NCI-H2081 treated with DMSO at 0.1 percent for 48 hours (cell line): ENCODE measurements at regions not wholly inside any gene's neighbourhood (a gene's known extent, or its start where the extent isn't known, plus 50 kb on each side); places are given as distances from the start of the nearest gene placed in this dataset.

ENCODE experiments used
- DNase-seq: peaks from one replicate; lab custom pipeline; 2025; lab: John Stamatoyannopoulos, UW

DNA sequence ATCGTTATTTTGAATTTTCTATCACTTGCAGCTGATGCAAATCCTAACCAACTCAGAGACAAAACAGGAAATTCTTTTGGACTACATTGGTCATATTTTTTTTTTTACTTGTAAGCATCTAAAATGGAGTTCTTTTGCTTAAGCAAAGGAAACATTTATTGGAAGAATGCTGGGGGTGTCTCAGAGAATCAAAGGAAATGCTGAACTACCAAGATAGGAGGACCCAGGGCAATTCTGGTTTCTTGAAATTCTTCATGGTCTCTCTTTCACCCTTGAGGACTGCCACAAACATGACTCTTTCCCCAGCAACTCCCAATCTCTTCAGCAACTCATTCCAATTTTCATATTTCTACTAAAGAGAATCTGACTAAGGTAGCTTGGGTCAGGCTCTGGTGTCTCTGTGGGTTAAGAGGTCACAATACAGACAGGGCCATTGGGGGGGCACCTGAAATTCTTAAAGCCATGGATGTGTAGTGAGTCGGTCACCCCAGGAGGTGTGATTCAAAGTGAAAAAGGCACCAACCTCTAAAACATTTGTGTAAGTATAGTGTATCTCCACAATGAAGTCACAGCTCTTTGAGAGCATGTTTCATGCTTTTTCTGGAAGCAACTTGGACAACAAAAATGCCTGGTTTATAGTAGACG, 171.1 kb upstream of the FGGY start:
- no peak for DNase-seq

DNA sequence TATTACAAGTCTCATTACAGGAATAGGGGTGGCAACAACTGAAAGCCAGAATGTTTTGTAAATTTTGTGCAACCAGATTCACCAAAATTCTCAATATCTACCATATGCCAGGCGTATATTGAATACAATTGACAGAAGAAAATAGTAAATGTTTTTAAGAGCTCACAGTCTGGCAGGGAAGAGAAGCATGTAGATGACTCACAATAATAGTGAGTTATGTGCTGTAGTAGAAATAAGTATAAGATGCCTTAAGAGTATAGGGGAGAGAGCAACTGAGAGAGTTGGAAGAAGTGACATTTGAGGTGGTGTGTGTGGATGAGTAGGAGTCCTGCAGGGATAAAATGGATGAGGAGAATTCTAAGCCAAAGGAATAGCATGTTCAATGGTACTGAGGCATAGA, 170.5 kb upstream of the FGGY start:
- no peak for DNase-seq

DNA sequence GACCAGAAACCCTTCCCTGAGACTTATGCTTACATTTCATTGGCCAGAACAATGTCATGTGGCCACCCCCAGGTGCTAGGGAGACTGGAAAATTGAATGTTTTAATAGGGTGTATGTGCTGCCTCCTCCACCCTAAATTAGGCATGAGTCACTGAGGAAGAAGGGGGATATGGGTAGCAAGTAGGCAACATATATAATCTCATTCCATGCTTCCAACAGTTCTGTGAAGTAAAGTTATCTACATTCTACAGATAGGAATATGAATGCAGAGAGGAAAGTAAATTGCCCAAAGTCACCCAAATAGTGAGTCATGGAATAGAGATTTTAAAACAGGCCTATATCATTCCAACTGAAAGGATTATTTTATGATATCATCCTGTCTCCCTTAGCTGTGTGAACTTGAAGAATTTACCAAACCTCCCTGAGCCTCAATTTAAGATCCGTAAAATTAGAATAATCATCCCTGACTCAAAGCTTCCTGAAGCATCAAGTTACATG, 168.6 kb upstream of the FGGY start:
- DNase-seq, result no peak

DNA sequence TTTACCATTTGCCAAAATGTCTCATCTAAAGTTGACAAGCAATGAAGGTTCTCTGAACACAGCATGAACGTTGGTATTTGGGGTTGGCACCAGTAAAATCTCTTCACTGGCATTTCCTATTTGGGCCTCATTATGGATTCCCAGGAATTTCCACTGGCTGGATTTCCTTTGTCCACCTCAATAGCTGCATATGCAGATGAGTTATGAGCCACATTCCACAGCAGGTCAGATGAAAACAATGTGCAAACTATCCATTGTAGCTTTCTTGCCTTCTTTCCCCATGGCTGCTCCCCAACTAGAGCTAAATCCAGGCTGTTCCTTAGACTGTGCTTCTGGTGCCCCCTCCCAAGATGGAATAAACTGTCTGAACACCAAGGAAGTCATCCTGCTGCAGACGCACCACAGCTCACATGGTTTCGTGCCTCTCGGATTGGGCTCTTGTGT, 168.1 kb upstream of the FGGY start:
- DNase-seq, result no peak

DNA sequence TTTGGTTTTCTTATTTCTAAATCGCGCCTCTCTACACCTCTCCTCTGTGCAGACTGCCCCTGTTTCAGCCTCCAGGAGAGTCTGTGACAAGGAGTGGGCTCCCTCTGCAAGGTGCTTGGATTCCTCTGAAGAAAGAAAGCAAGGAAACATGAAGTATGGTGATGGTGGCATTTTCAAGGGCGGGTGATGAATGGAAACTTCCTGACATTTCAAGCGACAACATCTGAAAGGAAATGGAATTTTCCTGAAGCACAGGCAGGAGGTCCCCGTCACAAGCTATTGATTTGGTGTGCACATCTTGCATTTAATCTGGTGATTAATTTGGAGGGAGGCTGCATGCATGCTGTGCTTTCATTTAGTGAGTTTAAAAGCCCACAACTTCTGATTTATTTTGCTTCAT, 164.6 kb upstream of the FGGY start:
- no peak for DNase-seq

DNA sequence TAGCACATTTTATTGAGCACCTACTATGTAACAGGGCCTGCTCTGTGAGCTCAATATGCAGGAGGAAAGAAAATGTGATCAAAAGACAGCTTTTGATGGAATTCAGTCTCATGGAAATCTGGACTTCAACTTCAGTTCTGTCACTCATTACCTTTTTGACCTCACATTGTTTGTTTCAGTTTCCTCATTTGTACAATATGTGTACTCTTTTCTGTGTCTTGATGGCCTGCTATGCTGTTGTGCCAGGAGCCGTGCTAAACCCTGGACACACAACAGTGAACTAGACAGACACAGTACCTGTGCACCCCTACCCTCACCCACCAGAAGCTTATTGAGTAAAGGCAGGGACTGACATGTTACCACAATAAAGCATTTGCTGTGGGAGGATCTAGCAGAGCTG, 162.9 kb upstream of the FGGY start:
- DNase-seq, result no peak

DNA sequence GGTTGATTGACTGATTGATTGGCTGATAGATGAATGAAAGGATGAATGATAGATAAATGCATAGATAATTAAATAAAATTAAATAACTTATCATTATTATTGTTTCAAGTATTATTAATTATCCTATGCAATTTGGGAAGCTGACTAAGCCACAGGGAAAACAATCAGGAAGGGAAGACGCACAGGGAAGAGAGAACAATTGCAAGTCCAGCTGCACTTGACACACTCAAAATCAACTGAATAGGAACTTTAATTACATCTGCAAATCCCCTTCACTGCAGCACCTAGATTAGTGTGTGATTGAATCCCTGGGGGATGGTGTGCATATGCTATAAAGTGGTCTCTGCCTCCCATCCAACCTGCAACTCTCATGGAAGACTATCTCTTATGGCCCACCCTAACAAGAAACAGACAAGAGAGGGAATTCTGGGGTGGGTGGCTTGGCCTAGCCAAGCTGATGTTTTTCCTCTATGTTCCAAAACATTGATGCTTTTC, 161.1 kb upstream of the FGGY start:
- DNase-seq, result no peak

DNA sequence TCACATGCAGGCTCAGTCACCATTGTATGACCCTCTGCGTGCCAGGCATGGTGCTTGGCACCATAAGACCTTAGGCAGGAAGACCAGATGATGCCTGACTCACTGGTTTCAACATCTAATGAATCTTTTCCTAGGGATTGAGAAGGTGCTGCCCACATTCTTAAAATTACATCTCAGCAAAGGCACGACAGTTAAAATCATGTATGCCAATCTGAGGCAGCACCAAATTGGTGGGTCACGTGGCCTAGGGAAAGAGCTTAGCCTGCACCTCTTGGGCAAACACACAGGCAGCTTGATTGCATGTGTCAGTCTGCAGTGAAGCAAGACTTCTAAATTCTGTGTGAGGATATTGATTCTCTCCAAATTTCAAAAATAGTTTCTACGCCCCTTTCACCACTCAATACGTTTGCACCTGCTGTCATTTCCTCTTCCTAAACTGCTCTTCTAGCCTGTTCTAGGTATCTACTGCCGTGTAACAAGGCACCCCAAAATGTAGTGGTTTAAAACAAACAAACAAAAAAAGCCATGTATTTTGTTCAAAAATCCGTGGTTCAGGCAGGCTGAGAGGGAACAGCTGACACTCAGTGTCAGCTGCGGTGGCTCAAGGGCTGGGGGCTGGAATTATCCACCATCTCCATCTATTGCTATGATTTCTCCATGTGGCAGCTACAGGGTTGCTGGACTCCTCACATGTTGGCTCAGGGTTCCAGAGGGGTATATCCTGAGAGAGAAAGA, 160.2 kb upstream of the FGGY start:
- no peak for DNase-seq

DNA sequence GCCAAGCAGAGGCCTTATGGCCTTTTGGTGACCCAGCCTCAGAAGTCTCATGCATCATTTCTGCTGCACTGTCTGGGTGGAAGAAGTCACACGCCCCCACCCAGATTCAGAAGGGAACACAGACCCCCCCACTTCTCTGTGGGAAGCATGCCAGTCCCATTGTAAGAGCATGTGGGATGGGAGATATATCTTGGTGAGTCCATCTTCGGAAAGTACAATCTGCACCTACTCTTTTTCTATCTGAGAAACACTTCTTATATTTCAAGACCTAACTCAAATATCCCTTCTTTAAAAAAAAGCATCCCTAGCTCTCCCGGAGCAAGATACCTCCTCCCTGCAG, 159.6 kb upstream of the FGGY start:
- no peak for DNase-seq

DNA sequence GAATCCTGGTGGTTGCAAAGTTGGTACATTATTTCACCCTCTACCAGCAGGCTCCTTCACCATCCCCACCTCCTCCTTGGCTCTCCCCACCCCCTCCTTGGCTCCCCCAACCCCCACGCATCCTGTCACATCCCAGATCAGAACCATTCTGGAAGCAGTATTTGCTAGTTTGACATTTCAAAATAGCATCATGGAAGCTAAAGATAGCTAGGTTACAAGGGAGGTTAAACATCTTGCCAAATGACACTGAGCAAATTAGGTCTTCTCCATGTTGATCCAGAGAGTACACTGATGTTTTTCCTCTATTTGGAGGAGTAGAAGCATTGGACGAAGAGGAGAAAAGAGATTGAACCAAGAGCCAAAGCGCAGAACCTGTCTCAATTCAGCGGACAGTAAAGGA, 158.9 kb upstream of the FGGY start:
- DNase-seq, result no peak

DNA sequence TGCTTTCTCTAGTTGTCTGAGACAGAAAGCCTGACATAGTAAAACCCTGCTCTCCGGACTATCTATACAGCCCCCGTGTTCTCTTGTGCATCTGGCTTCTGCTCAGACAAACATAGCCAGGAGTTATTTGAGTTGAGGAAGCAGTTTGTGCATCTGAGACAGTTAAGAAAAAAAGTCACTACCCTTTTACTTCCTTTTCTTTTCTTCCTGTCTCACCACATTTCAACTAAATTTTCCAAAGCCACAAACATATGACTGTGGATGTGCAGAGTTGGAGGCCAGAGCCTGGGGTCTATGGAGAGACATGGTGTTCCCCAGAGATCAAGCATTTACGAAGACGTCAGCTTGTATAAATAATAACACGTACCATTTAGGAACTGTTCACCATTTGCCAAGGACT, 158.5 kb upstream of the FGGY start:
- DNase-seq, result no peak

DNA sequence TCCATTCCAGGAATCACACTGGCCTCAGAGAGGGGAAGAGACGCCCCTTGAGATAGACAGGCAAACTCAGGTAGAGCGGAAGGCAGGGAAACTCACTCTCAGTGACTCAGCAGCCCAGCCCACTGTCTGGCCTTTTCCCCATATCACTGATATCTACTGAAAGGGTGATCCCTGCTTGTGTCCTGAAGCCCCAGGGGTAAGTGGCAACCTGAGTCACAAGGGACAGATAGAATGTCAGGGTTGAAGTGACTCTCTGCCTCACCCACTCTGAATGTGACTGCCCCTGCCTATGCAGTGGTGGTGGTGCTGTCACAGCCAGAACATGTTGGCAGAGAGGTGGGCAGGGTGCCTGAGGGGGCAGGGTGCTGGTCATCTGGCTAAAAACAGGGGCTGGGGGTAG, 157.5 kb upstream of the FGGY start:
- DNase-seq, result no peak

DNA sequence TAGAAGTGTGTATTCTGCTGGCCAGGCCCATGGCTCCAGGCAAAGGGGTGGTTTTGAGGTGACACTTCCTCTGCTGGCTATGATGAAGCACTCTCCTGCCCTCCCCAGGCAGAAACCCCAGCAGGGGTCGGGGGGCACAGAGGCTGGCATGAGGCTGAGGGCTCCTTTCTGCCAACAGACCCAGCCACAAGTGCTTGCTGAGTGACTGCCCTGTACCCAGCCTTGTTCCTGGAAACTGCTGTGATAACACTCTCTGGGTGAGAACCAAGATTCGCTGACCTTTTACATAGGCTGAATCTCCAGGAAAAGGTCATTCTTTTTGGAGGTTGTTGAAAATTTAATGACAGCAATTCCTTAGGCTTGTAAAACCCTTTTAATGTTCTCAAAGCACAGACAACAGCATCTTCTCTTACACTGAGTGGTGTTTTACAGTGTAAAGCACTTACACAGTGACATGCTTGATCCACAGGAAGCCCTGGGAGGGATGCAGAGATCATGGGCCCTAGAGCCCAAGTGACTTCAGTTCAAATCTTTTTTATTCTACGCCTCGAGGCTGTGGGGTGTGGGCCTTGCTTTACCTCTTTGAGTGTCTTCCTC, 155.5 kb upstream of the FGGY start:
- DNase-seq, result no peak

DNA sequence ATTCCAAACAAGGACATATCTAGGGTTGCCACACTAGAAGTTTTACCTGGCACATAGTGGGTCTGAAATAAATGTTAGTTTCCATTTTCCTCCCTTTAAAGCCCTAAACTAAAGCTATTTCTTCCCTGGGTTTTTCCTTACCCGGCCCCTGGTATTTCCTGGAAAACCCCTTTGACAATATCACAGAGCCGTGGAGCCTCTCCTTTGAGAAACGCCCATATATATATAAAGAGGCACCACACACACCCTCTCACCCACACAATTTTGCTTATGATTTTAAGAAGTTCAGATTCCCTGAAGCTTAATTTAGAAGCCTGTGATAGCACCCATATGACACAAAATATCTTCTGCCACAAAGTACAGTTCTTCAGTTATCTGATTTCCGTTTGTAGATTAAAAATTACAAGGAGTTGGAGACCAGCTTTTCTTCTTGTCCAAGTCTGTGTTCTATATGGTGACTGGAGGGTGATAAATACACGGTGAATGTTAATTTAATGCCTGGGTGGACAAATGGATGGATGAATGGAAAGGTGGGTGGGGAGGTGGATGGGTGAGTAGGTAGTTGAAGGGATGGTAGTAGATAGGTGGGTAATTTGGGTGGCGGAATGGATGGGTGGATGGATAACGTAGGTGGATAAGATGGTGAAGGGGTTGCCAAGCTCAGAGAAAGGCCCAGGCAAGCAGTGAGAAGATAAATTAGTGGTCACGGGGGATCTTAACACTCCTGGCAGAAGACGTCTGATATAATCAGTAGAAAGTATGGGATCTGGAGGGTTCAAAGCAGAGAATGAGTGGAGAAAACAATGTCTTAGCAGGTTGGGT, 154.4 kb upstream of the FGGY start:
- no peak for DNase-seq

DNA sequence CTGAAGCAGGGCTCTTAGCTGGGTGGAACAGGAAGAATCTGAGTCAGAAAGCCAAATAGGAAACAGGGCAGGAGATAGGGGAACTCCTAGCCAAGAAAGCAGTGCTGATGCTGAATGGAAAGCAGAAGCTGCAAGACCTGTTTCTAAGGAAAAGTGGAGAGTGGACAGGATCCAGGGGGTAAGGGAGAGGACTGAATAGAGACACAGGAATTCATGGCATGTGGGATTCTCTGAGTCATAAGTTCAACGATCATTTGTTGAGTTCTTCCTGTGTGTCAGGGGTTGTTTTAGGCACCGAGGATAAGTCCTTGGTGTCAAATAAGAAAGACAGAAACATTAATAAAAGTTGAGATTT, 153.8 kb upstream of the FGGY start:
- DNase-seq, result no peak

DNA sequence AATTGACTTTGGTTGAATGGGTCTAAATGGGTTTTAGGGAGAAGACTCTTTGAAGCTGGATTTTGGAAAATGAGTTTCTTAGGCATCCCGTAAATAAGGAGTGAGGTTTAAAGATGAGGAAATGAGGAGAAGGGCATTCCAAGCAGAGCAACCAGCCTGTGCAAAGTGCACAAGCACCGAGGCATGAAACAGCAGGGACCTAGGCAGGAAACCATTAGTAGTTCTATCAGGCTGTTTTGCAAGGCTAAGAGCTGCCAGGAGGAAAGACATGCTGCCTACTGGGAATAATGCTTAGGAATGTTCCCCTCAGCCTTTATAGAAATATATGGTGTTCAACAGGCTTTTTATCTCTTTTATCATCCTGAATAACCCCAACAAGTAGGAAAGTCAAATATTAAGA, 153.1 kb upstream of the FGGY start:
- no peak for DNase-seq

DNA sequence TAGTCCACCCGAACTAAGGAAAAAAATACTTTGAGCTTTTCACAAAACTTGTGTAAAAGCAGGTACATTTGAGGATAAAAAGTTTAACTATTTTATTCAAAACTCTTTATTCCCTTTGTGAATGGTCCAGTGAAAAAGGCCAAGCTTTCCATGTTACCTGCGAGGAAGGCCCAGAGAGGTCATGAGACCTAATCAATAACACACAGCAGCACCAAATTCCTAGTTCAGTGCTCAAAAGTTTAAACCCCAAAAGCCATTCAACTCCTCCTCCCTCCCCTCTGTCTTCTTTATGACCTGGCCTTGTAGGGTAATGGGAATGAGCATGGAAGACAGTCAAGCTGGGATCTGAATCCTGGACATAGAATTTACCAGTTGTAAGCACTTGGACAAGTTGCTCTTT, 151.9 kb upstream of the FGGY start:
- DNase-seq, result no peak

DNA sequence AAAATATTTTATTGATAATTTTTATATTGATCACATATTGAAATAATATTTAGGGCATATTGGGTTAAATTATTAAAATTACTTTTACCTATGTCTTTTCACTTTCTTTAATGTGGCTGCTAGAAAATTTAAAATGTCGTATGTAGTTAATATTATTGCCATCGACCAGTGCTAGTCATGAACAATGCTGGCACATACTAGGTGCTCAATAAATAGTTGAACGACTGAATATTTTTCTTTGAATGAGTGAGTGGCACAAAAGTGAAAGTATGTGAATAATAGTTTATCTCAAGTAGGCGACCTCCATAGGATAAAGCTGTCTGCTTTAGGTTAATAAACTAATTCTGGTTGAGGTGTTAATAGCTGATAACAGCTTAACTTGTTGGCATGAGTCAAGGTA, 150.8 kb upstream of the FGGY start:
- no peak for DNase-seq

DNA sequence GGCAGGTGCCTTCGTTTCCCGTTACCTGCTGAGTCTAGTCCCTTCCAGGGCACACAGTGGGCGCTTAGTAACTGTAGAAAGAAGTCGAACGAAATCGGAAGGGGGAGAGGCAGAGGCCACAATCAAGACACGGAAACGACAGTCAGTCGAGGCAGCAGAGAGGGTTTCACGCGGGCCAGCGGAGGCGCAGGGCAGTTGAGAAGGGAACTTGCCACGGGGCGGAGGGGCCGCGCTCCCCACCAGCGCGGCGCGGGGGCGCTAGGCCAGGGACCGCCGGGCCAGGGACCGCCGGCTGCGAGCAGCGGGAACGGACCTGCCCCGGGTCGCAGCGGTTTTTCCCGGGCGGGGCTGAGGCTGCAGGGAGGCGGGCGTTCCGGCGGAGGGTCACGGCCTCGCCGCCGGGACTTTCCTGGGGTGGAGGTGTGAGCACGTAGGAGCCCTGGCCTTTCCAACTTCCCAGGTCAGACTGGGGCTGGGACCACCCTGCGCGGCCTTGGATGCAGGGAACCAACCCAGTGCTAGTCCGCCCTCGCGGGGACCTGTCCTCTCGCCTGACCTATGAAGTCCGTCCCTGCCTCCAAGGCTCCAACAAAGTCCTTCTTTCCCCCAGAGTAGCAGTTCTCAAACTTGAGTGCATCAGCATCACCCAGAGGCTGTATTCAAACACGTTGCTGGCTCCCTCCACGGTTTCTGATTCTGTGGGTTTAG, 150.1 kb upstream of the FGGY start:
- no peak for DNase-seq

DNA sequence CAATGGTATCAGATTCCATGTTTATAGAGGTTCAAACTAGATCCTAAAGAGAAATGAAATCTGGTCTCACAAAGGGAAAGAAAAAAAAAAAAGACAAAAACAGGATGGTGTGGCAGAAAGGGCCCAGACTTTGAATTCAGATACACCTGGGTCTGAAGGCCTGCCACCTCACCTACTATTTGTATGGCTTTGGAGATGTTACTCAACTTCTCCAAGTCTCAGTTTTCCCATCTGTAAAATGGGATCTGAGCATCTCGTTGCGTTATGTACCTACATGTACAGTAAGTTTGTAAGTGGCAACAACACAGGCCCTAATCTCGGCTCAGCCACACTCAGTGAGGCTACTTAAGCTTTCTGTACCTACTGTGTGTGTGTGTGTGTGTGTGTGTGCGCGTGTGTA, 147.5 kb upstream of the FGGY start:
- no peak for DNase-seq

DNA sequence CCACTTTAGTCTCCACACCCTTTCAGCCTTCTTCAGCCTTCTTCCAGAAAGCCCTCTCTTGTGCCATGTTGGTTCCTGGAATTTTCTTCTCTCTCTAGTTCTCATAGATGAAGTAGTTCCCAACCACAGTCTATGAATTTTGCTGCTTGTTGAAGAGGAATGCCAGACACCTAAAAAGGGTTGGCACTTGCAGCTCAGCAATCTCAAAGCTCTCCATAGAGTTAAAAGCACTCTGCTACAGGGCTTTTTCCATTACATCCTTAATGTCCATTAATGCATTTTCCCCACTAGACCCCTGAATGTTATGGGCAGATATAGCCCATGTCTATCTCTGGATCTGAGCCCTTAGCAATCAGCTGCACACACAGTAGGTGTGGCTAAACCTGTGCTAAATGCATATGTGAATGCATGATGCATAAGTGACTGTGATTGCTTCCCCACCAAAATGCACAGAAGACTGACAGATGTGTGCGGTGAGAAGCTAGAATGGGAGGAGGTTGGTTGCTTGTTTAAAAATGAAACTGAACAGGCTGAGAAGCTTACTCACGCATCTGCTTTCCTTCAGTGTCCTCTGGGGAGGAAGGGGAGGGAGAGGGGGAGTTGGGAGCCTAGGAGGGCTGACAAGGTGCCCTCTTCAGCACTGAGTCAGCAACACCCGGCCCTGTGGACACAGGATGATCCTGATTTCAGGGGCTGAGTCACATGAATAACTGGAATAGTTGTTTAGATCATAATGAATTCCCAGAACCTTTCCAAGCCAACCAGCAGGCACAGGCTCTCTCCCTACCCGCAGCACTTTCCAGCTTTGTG, 146.1 kb upstream of the FGGY start:
- no peak for DNase-seq
